HepG2 (cell line): ENCODE measurements at regions not wholly inside any gene's neighbourhood (a gene's known extent, or its start where the extent isn't known, plus 50 kb on each side); places are given as distances from the start of the nearest gene placed in this dataset.

Source experiments
- ADNP ChIP-seq: sonication (generic); formaldehyde crosslinking; IDR thresholded peaks from 2 replicates; pipeline ENCODE4 v1.4.0; 2020; ENCODE audit warnings: missing genetic modification reagents
- ARID5B ChIP-seq: IDR thresholded peaks from 2 replicates; pipeline ENCODE4 v1.4.0; 2020; ENCODE audit warnings: mild to moderate bottlenecking, missing genetic modification reagents
- HOXA3 ChIP-seq: sonication (generic); formaldehyde crosslinking; IDR thresholded peaks from 2 replicates; pipeline ENCODE4 v1.5.0; 2020; ENCODE audit warnings: missing genetic modification reagents
- JUNB ChIP-seq: sonication (generic); formaldehyde crosslinking; IDR thresholded peaks from 2 replicates; pipeline ENCODE4 v1.8.0; 2022; ENCODE audit warnings: missing genetic modification reagents, mild to moderate bottlenecking, borderline replicate concordance
- MEIS1 ChIP-seq: sonication (generic); formaldehyde crosslinking; IDR thresholded peaks from 2 replicates; pipeline ENCODE4 v1.9.0; 2021; ENCODE audit warnings: mild to moderate bottlenecking, missing genetic modification reagents, moderate library complexity, borderline replicate concordance
- MNT ChIP-seq: fragments of 450-650 bp; IDR thresholded peaks from 2 replicates; pipeline ENCODE4 v1.6.1; 2016
- MXD4 ChIP-seq: IDR thresholded peaks from 2 replicates; pipeline ENCODE4 v1.6.1; 2016; ENCODE audit warnings: mild to moderate bottlenecking, missing biosample characterization, missing genetic modification reagents
- NFKBIZ ChIP-seq: IDR thresholded peaks from 2 replicates; pipeline ENCODE4 v1.6.1; 2018; ENCODE audit warnings: missing genetic modification reagents, missing compliant biosample characterization
- RARA ChIP-seq: IDR thresholded peaks from 2 replicates; pipeline ENCODE4 v1.6.1; 2016; ENCODE audit warnings: missing genetic modification reagents, missing compliant biosample characterization
- RORA ChIP-seq: sonication (generic); formaldehyde crosslinking; IDR thresholded peaks from 2 replicates; pipeline ENCODE4 v1.5.0; 2020; ENCODE audit warnings: mild to moderate bottlenecking, missing genetic modification reagents, moderate library complexity
- THAP8 ChIP-seq: sonication (generic); formaldehyde crosslinking; IDR thresholded peaks from 2 replicates; pipeline ENCODE4 v1.5.1; 2020; ENCODE audit warnings: missing genetic modification reagents, mild to moderate bottlenecking, borderline replicate concordance
- TRIM24 ChIP-seq: sonication (generic); formaldehyde crosslinking; IDR thresholded peaks from 2 replicates; pipeline ENCODE4 v1.8.0; 2022; ENCODE audit warnings: mild to moderate bottlenecking, missing genetic modification reagents
- XBP1 ChIP-seq: sonication (generic); formaldehyde crosslinking; IDR thresholded peaks from 2 replicates; pipeline ENCODE4 v1.5.0; 2020; ENCODE audit warnings: missing genetic modification reagents
- XRCC5 ChIP-seq: fragments of 200-400 bp; formaldehyde crosslinking; optimal IDR thresholded peaks from 2 replicates; pipeline ENCODE3; 2017; ENCODE audit warnings: mild to moderate bottlenecking, low read length
- ZNF331 ChIP-seq: sonication (generic); formaldehyde crosslinking; IDR thresholded peaks from 2 replicates; pipeline ENCODE4 v1.4.0; 2020; ENCODE audit warnings: missing genetic modification reagents
- ZNF784 ChIP-seq: sonication (generic); formaldehyde crosslinking; IDR thresholded peaks from 2 replicates; pipeline ENCODE4 v1.5.1; 2020; ENCODE audit warnings: missing genetic modification reagents, mild to moderate bottlenecking, borderline replicate concordance
- ZSCAN5A ChIP-seq: sonication (generic); formaldehyde crosslinking; IDR thresholded peaks from 2 replicates; pipeline ENCODE4 v1.8.0; 2022; ENCODE audit warnings: mild to moderate bottlenecking, missing genetic modification reagents, borderline replicate concordance
- TF ChIP-seq, protein P1 (sequence below): sonication (generic); formaldehyde crosslinking; IDR thresholded peaks from 2 replicates; pipeline ENCODE4 v1.5.0; 2020; ENCODE audit warnings: mild to moderate bottlenecking, missing genetic modification reagents

DNA sequence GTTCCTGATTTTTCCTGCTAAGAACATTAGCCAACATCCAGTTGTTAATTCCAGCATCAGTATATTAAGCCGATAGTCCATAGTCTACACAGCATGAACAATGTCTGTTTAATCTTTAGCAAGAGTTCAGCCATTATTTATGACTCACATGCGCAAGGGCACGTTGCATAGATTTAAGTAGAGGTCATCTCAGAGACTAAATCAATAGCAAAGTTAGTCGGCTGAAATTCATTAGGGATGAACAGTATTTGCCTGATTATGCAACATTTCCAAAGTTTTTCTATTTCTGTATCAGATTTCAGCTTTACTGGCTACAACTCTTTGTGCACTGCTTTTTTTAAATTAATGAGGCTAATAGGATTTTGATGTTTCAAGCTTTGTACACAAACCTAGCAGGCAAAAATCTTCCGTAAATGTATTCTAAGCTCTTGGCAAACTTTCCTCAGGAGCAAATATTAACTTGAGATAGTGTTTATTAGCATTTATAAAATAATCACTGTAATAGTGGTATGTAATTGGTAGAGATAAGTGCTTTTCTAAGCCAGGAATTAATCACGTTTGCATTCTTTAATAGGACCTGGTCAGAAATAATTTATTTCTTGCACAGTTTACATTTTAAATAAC lies 578.7 kb upstream of the ID2 start (continued):
- TF ChIP-seq JUNB (CRISPR knock-in tag) (peak; percentile 97), HOXA3 (CRISPR knock-in tag) (peak; percentile 88), RARA (CRISPR knock-in tag) (peak; percentile 98), ZNF331 (CRISPR knock-in tag) (peak; percentile 95), RORA (CRISPR knock-in tag) (no peak), ZSCAN5A (CRISPR knock-in tag) (peak; percentile 85; the same call in 1 of the 2 replicates), ADNP (CRISPR knock-in tag) (no peak), MNT (peak; percentile 48), NFKBIZ (CRISPR knock-in tag) (peak; percentile 84; the same call in 1 of the 2 replicates), ARID5B (CRISPR knock-in tag) (peak; percentile 100), MXD4 (CRISPR knock-in tag) (peak; percentile 78; the same call in 1 of the 2 replicates), MEIS1 (CRISPR knock-in tag) (no peak), XRCC5 (no peak), THAP8 (CRISPR knock-in tag) (no peak), ZNF784 (peak; percentile 38; the same call in 1 of the 2 replicates), XBP1 (CRISPR knock-in tag) (no peak), TRIM24 (CRISPR knock-in tag) (0 out of 2 replicates have a peak, but pooled peaks have one; percentile 58)
- TF ChIP-seq, protein P1, sequence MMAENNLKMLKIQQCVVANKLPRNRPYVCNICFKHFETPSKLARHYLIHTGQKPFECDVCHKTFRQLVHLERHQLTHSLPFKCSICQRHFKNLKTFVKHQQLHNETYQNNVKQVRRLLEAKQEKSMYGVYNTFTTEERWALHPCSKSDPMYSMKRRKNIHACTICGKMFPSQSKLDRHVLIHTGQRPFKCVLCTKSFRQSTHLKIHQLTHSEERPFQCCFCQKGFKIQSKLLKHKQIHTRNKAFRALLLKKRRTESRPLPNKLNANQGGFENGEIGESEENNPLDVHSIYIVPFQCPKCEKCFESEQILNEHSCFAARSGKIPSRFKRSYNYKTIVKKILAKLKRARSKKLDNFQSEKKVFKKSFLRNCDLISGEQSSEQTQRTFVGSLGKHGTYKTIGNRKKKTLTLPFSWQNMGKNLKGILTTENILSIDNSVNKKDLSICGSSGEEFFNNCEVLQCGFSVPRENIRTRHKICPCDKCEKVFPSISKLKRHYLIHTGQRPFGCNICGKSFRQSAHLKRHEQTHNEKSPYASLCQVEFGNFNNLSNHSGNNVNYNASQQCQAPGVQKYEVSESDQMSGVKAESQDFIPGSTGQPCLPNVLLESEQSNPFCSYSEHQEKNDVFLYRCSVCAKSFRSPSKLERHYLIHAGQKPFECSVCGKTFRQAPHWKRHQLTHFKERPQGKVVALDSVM (CRISPR knock-in tag): no peak
